Right atrium auricular region (tissue), 2 donors: ENCODE measurements at regions not wholly inside any gene's neighbourhood (a gene's known extent, or its start where the extent isn't known, plus 50 kb on each side); places are given as distances from the start of the nearest gene placed in this dataset.
"Not testable (repeated sequence)": the region's sequence is repeated elsewhere in the genome, so short reads cannot be mapped to it uniquely, and the experiment has no call there.

Experiments
- DNase-seq: peaks from one replicate; pipeline ENCODE4 v3.0.0-alpha.2; 2019; ENCODE audit warnings: low spot score
- H3K27ac ChIP-seq, 2 donors: fragments of 200-600 bp; sonication (generic); 1 replicate in 1 of 2; 2 replicates in 1 of 2; pipeline ENCODE4 v1.5.1; 2016 to 2019
- H3K27me3 ChIP-seq, 2 donors: fragments of 200-600 bp; sonication (generic); one replicate each; pipeline versions ENCODE4 v1.5.1 to v1.6.0; 2017 to 2019
- H3K36me3 ChIP-seq: fragments of 200-600 bp; sonication (generic); one replicate; pipeline ENCODE4 v1.5.1; 2016
- H3K4me1 ChIP-seq, 2 donors: fragments of 200-600 bp; sonication (generic); one replicate each; pipeline versions ENCODE4 v1.5.1 to v1.6.0; 2017 to 2019
- H3K4me3 ChIP-seq, 2 donors: fragments of 200-600 bp; sonication (generic); 1 replicate in 1 of 2; 2 replicates in 1 of 2; pipeline ENCODE4 v1.5.1; 2017 to 2019; ENCODE audit warnings: mild to moderate bottlenecking in 1 of 2, moderate library complexity in 1 of 2
- H3K9me3 ChIP-seq, 2 donors: fragments of 200-600 bp; sonication (generic); one replicate each; pipeline ENCODE4 v1.5.1; 2019
- CTCF ChIP-seq, 2 donors: fragments of 200-600 bp; sonication (generic); IDR thresholded peaks; one replicate each; pipeline ENCODE4 v1.5.1; 2019; ENCODE audit warnings: antibody characterized with exemption in 2 of 2

- peaks cover 0 to 3% of the 10 kb centered on the region in 2 donors for H3K9me3 ChIP-seq
- no peak overlapping the region for H3K4me3 ChIP-seq
- H3K27me3 ChIP-seq: no peaks in the 10 kb centered on the region
- no peaks in the 10 kb centered on the region for H3K4me1 ChIP-seq
- H3K36me3 ChIP-seq: no peaks in the 10 kb centered on the region
- no peak overlapping the region for H3K27ac ChIP-seq
- no peak for DNase-seq
- TF ChIP-seq CTCF (IDR thresholded peaks at IDR 0.05): no peak
These were observed 81.6 kb upstream of the FAT1 start for GRCh38 chr4:186805020-186805820.

DNA sequence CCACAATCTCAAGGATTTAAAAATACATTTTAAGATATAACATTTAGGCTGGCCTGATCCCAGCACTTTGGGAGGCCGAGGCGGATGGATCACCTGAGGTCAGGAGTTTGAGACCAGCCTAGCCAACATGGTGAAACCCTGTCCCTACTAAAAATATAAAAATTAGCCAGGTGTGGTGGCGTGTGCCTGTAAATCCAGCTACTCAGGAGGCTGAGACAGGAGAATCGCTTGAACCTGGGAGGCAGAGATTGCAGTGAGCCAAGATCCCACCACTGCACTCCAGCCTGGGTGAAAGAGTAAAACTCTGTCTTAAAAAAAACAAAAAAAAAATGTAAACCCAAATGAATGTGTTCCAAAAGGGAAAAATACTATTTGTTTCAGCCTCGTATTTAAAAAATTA is 82.3 kb upstream of the FAT1 start:
- H3K27me3 ChIP-seq, H3K4me3 ChIP-seq, DNase-seq, H3K9me3 ChIP-seq, H3K4me1 ChIP-seq, H3K36me3 ChIP-seq, H3K27ac ChIP-seq: not testable (repeated sequence)

- Histone ChIP-seq H3K9me3 (peaks cover 0 to 8% of the 10 kb centered on the region in 2 donors), H3K27me3 (no peaks in the 10 kb centered on the region), H3K4me1 (no peaks in the 10 kb centered on the region), H3K36me3 (no peaks in the 10 kb centered on the region), H3K4me3 (no peak overlapping the region), H3K27ac (no peak overlapping the region)
- no peak for DNase-seq
- TF ChIP-seq CTCF (IDR thresholded peaks at IDR 0.05): no peak
These were observed 83.2 kb upstream of the FAT1 start for GRCh38 chr4:186806679-186807421.

DNA sequence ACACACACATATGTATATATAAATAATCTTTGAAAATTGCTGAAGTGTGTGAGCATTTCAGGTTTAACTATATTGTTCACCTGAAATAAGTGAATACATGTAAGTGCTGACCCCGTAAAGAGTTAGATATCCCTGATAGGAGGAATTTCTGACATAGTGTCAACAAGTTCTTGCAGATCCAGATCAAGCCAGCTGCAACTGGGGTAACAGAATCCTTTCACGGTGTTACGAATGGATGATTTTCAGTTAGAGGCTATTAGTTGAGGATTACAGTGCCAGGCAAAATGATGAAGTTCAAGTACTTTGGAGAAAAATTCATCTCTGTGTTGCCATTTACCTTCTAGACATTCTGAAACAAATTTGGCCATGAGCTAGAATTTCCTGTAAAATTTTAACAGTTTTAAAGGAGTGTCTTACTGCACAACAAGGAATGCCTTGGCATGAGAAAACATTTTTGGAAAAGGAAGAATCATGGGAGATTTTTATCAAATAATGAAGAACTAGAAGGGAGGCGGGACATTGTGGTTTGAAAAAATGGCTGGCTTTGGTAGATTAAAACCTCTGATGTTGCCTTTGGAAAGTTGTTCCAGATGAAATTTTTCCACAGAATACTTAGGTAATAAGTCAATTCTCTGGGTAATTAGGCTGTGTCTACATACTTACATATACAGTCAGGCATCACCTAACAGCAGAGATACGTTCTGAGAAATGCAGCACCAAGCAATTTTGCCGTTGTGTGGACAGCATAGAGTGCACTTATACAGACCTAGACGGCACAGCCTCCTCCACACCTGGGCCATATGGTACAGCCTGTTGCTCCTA is 84.4 kb upstream of the FAT1 start:
- H3K4me3 ChIP-seq: no peak overlapping the region
- H3K27ac ChIP-seq: no peak overlapping the region
- no peak for TF ChIP-seq CTCF (IDR thresholded peaks at IDR 0.05)
- no peaks in the 10 kb centered on the region for H3K4me1 ChIP-seq
- no peaks in the 10 kb centered on the region for H3K27me3 ChIP-seq
- DNase-seq: no peak
- H3K9me3 ChIP-seq: peaks cover 0 to 8% of the 10 kb centered on the region in 2 donors
- H3K36me3 ChIP-seq: no peaks in the 10 kb centered on the region

GRCh38 chr4:186808630-186809018 is 85.0 kb upstream of the FAT1 start:
- TF ChIP-seq CTCF (IDR thresholded peaks at IDR 0.05): no peak
- no peak for DNase-seq
- Histone ChIP-seq H3K27me3 (no peaks in the 10 kb centered on the region), H3K9me3 (peaks cover 0 to 8% of the 10 kb centered on the region in 2 donors), H3K36me3 (no peaks in the 10 kb centered on the region), H3K27ac (no peak overlapping the region), H3K4me1 (no peaks in the 10 kb centered on the region), H3K4me3 (no peak overlapping the region)

DNA sequence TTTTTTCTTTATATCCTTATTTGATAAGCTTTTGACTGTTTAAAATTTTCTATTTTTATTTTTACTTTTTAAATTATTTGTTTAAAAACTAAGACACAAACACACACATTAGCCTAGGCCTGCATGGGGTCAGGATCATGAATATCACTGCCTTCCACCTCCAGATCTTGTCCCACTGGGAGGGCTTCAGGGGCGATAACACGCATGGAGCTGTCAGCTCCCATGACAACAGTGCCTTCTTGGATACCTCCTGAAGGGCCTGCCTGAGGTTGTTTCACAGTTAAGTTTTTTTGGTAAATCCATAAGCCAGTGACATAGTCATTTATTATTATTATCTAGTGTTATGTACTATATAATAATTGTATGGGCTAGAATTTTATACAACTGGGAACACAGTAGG is 85.4 kb upstream of the FAT1 start:
- Histone ChIP-seq H3K4me1 (no peaks in the 10 kb centered on the region), H3K4me3 (no peak overlapping the region), H3K27ac (no peak overlapping the region), H3K9me3 (peaks cover 0 to 8% of the 10 kb centered on the region in 2 donors), H3K27me3 (no peaks in the 10 kb centered on the region), H3K36me3 (no peaks in the 10 kb centered on the region)
- no peak for TF ChIP-seq CTCF (IDR thresholded peaks at IDR 0.05)
- DNase-seq: no peak
